NCI-H460 (cell line): ENCODE measurements at regions not wholly inside any gene's neighbourhood (a gene's known extent, or its start where the extent isn't known, plus 50 kb on each side); places are given as distances from the start of the nearest gene placed in this dataset.

Source experiments
- DNase-seq: peaks from one replicate; pipeline ENCODE4 v3.0.0-alpha.2; 2016; ENCODE audit warnings: low read depth; ENCODE audit errors: extremely low read depth

GRCh38 chr3:79928687-79929408 lies 161.1 kb upstream of the ROBO1 start:
- no peak for DNase-seq

- no peak for DNase-seq
Measured at GRCh38 chr3:79926522-79926921, 158.7 kb upstream of the ROBO1 start.

GRCh38 chr3:79922633-79923032 lies 154.8 kb upstream of the ROBO1 start:
- DNase-seq = no peak

- no peak for DNase-seq
Measured at GRCh38 chr3:79917561-79917960, 149.8 kb upstream of the ROBO1 start.

- no peak for DNase-seq
Measured at GRCh38 chr3:79910337-79910736, 142.5 kb upstream of the ROBO1 start.

GRCh38 chr3:79906106-79906505 lies 138.3 kb upstream of the ROBO1 start:
- DNase-seq = no peak

GRCh38 chr3:79902151-79902550 lies 134.4 kb upstream of the ROBO1 start:
- DNase-seq = no peak

GRCh38 chr3:79898907-79899306 lies 131.1 kb upstream of the ROBO1 start:
- no peak for DNase-seq

GRCh38 chr3:79896086-79896485 lies 128.3 kb upstream of the ROBO1 start:
- DNase-seq = no peak

- no peak for DNase-seq
Measured at GRCh38 chr3:79887213-79887612, 119.4 kb upstream of the ROBO1 start.

- no peak for DNase-seq
Measured at GRCh38 chr3:79886204-79886603, 118.4 kb upstream of the ROBO1 start.

GRCh38 chr3:79885407-79885806 lies 117.6 kb upstream of the ROBO1 start:
- peak; percentile 11 for DNase-seq

- DNase-seq = no peak
Measured at GRCh38 chr3:79884354-79884753, 116.6 kb upstream of the ROBO1 start.

- no peak for DNase-seq
Measured at GRCh38 chr3:79881431-79881830, 113.6 kb upstream of the ROBO1 start.

GRCh38 chr3:79878708-79879107 lies 110.9 kb upstream of the ROBO1 start:
- DNase-seq = no peak

- DNase-seq = no peak
Measured at GRCh38 chr3:79874646-79875045, 106.8 kb upstream of the ROBO1 start.

- DNase-seq = peak; percentile 33
Measured at GRCh38 chr3:79872483-79872882, 104.7 kb upstream of the ROBO1 start.

GRCh38 chr3:79871656-79872055 lies 103.9 kb upstream of the ROBO1 start:
- no peak for DNase-seq

- DNase-seq = no peak
Measured at GRCh38 chr3:79870313-79870620, 102.5 kb upstream of the ROBO1 start.

GRCh38 chr3:79869461-79870312 lies 101.9 kb upstream of the ROBO1 start:
- DNase-seq = no peak

- DNase-seq = no peak
Measured at GRCh38 chr3:79866162-79866561, 98.4 kb upstream of the ROBO1 start.

GRCh38 chr3:79864077-79864476 lies 96.3 kb upstream of the ROBO1 start:
- no peak for DNase-seq
